ENCODE measurements at regions not wholly inside any gene's neighbourhood (a gene's known extent, or its start where the extent isn't known, plus 50 kb on each side); places are given as distances from the start of the nearest gene placed in this dataset.
"Not testable (repeated sequence)": the region's sequence is repeated elsewhere in the genome, so short reads cannot be mapped to it uniquely, and the experiment has no call there.

GRCh38 chr2:237238249-237238648 lies 152.6 kb downstream of the COPS8 start:
- no peak for DNase-seq (ENCODE audit: low read depth in 3 of 3, low spot score in 2 of 3)

- no peak for DNase-seq (ENCODE audit: low read depth in 3 of 3, low spot score in 2 of 3)
Observed at GRCh38 chr2:237240252-237240651, 154.6 kb downstream of the COPS8 start.

GRCh38 chr2:237240868-237241267 lies 155.2 kb downstream of the COPS8 start:
- not testable (repeated sequence) for DNase-seq (ENCODE audit: low read depth in 3 of 3, low spot score in 2 of 3)

- no peak for DNase-seq (ENCODE audit: low read depth in 3 of 3, low spot score in 2 of 3)
Observed at GRCh38 chr2:237242091-237242536, 156.4 kb downstream of the COPS8 start.

- no peak for DNase-seq (ENCODE audit: low read depth in 3 of 3, low spot score in 2 of 3)
Observed at GRCh38 chr2:237243487-237243886, 157.8 kb downstream of the COPS8 start.

GRCh38 chr2:237244178-237244577 lies 158.5 kb downstream of the COPS8 start:
- no peak for DNase-seq (ENCODE audit: low read depth in 3 of 3, low spot score in 2 of 3)

GRCh38 chr2:237244976-237245646 lies 159.4 kb downstream of the COPS8 start:
- DNase-seq (ENCODE audit: low read depth in 3 of 3, low spot score in 2 of 3), result no peak

- DNase-seq (ENCODE audit: low read depth in 3 of 3, low spot score in 2 of 3), result no peak
Observed at GRCh38 chr2:237250599-237250998, 163.4 kb downstream of the COL6A3 start.

GRCh38 chr2:237251986-237252385 lies 162.0 kb downstream of the COL6A3 start:
- DNase-seq (ENCODE audit: low read depth in 3 of 3, low spot score in 2 of 3), result no peak

- no peak for DNase-seq (ENCODE audit: low read depth in 3 of 3, low spot score in 2 of 3)
Observed at GRCh38 chr2:237253046-237253702, 160.8 kb downstream of the COL6A3 start.

- DNase-seq (ENCODE audit: low read depth in 3 of 3, low spot score in 2 of 3), result no peak
Observed at GRCh38 chr2:237254369-237254861, 159.5 kb downstream of the COL6A3 start.

- no peak for DNase-seq (ENCODE audit: low read depth in 3 of 3, low spot score in 2 of 3)
Observed at GRCh38 chr2:237254911-237255578, 158.9 kb downstream of the COL6A3 start.

GRCh38 chr2:237256887-237257286 lies 157.1 kb downstream of the COL6A3 start:
- no peak for DNase-seq (ENCODE audit: low read depth in 3 of 3, low spot score in 2 of 3)

GRCh38 chr2:237257471-237257951 lies 156.5 kb downstream of the COL6A3 start:
- DNase-seq (ENCODE audit: low read depth in 3 of 3, low spot score in 2 of 3), result no peak

- no peak for DNase-seq (ENCODE audit: low read depth in 3 of 3, low spot score in 2 of 3)
Observed at GRCh38 chr2:237258116-237258515, 155.8 kb downstream of the COL6A3 start.

- no peak for DNase-seq (ENCODE audit: low read depth in 3 of 3, low spot score in 2 of 3)
Observed at GRCh38 chr2:237258615-237259014, 155.3 kb downstream of the COL6A3 start.

GRCh38 chr2:237259201-237259600 lies 154.8 kb downstream of the COL6A3 start:
- no peak for DNase-seq (ENCODE audit: low read depth in 3 of 3, low spot score in 2 of 3)

- no peak for DNase-seq (ENCODE audit: low read depth in 3 of 3, low spot score in 2 of 3)
Observed at GRCh38 chr2:237260039-237260620, 153.8 kb downstream of the COL6A3 start.

GRCh38 chr2:237260686-237261085 lies 153.3 kb downstream of the COL6A3 start:
- no peak for DNase-seq (ENCODE audit: low read depth in 3 of 3, low spot score in 2 of 3)

GRCh38 chr2:237261327-237261726 lies 152.6 kb downstream of the COL6A3 start:
- no peak for DNase-seq (ENCODE audit: low read depth in 3 of 3, low spot score in 2 of 3)

Measured in right renal cortex interstitium (tissue), 3 donors.